ENCODE measurements at regions not wholly inside any gene's neighbourhood (a gene's known extent, or its start where the extent isn't known, plus 50 kb on each side); places are given as distances from the start of the nearest gene placed in this dataset.
A peak's percentile ranks its signal among the peaks of the same experiment; 100 is the strongest.

DNA sequence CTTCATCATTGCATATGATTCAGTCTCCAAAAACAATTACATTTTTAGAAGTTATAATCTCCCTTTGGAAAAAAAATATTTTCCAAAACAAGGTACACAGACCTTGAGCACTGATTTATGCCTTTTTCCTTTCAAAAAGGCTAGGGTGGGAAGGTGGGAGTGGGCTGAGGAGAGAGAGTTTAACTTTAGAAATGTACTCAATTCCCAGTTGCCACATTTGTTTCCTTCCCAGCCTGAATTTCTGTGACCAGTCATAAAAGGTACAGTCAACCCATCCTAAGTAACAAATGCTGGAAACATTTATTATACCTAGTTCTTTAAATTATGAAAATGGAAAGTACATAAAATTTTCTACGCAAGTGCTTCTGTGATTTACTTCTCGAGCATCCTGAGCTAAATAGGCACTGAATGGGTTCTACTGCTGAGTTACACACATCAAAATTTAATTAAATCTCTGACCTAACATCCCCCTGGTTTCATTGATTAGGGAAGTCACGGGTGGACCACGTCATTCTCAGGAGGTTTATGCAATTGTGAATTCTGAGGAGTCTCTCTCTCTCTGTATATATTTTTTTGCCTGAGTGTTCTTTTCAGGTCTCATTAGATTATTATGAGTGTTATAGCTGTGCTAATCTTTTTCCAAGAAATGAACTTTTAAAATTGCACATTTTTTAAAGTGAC is 371.8 kb downstream of the BTG1 start:
- Histone ChIP-seq H4K20me1 (ENCODE audit: low read length) (no peaks in the 10 kb centered on the region), H3K4me2 (ENCODE audit: low read length) (peak overlapping the region; percentile 58), H3K27ac (ENCODE audit: low read length) (peak overlapping the region; percentile 49), H3K9ac (ENCODE audit: low read length) (peak overlapping the region; percentile 24; the same call in 1 of the 2 replicates), H3K4me3 (ENCODE audit: low read length) (peak overlapping the region; percentile 14; the same call in 1 of the 2 replicates), H3K9me3 (ENCODE audit: low read length) (no peaks in the 10 kb centered on the region), H3F3A (ENCODE audit: low read length, unreplicated experiment) (peaks cover 8% of the 10 kb centered on the region), H3K79me2 (ENCODE audit: low read length) (no peaks in the 10 kb centered on the region), H2AFZ (ENCODE audit: low read length) (peak overlapping the region; percentile 67), H3K27me3 (ENCODE audit: low read length) (no peaks in the 10 kb centered on the region), H3K9me2 (replicated peaks; ENCODE audit: low read length) (no peaks in the 10 kb centered on the region), H3K4me1 (ENCODE audit: insufficient read depth, low read length) (peaks cover 45% of the 10 kb centered on the region), H3K36me3 (ENCODE audit: low read depth, low read length) (no peaks in the 10 kb centered on the region)
- no peak for ATAC-seq
- ChIA-PET CTCF (no interaction called here), POLR2A (ENCODE audit: unreplicated experiment) (interaction anchor here (0.5 kb wide), 1 partner anchor 38 kb away, joined by 3 read pairs; no protein-coding TSS in a partner anchor)
- TF ChIP-seq EZH2phosphoT487 (IDR thresholded peaks at IDR 0.05; ENCODE audit: borderline replicate concordance, low read length), result no peak
- no peak for TF ChIP-seq EZH2 (IDR thresholded peaks at IDR 0.05; ENCODE audit: low read length, unreplicated experiment)
- no peak for DNase-seq
- intact Hi-C loops (cut with micrococcal nuclease), result loop anchor here (10.0 kb wide), 2 partner anchors 69 to 279 kb away; no protein-coding TSS in a partner anchor
- no TSS peak for BruUV-seq (replicated peaks)

DNA sequence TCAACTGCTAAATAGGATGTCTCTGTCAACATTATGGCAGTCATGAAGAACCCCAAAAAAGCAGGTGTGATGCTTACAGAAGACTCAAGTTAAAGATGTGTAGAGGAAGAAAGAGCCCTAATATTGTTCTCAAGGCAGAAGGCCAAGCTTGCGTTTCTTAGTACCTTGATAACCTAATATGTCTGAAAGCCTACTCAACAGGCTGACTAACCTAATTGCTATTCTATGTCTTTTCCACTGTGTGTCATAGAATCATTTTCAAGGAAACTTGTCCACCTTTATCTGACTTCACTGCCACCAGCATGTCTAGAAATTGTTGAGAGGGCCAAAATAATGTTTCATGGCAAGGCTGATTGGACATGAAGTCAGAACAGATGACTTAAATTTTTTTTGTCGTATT is 373.2 kb downstream of the BTG1 start:
- TF ChIP-seq EZH2phosphoT487 (IDR thresholded peaks at IDR 0.05; ENCODE audit: borderline replicate concordance, low read length), result no peak
- no peak for TF ChIP-seq EZH2 (IDR thresholded peaks at IDR 0.05; ENCODE audit: low read length, unreplicated experiment)
- TF ChIP-seq, protein P1, sequence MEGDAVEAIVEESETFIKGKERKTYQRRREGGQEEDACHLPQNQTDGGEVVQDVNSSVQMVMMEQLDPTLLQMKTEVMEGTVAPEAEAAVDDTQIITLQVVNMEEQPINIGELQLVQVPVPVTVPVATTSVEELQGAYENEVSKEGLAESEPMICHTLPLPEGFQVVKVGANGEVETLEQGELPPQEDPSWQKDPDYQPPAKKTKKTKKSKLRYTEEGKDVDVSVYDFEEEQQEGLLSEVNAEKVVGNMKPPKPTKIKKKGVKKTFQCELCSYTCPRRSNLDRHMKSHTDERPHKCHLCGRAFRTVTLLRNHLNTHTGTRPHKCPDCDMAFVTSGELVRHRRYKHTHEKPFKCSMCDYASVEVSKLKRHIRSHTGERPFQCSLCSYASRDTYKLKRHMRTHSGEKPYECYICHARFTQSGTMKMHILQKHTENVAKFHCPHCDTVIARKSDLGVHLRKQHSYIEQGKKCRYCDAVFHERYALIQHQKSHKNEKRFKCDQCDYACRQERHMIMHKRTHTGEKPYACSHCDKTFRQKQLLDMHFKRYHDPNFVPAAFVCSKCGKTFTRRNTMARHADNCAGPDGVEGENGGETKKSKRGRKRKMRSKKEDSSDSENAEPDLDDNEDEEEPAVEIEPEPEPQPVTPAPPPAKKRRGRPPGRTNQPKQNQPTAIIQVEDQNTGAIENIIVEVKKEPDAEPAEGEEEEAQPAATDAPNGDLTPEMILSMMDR (conservative IDR thresholded peaks at IDR 0.05; ENCODE audit: low read depth, low read length), result no peak
- Histone ChIP-seq H2AFZ (ENCODE audit: low read length) (no peak overlapping the region), H3K4me1 (ENCODE audit: insufficient read depth, low read length) (peaks cover 32% of the 10 kb centered on the region), H3K9me2 (replicated peaks; ENCODE audit: low read length) (no peaks in the 10 kb centered on the region), H3K27me3 (ENCODE audit: low read length) (no peaks in the 10 kb centered on the region), H3K4me2 (ENCODE audit: low read length) (no peak overlapping the region), H3K9ac (ENCODE audit: low read length) (no peak overlapping the region), H3K4me3 (ENCODE audit: low read length) (no peak overlapping the region), H4K20me1 (ENCODE audit: low read length) (no peaks in the 10 kb centered on the region), H3F3A (ENCODE audit: low read length, unreplicated experiment) (peaks cover 8% of the 10 kb centered on the region), H3K27ac (ENCODE audit: low read length) (no peak overlapping the region), H3K79me2 (ENCODE audit: low read length) (no peaks in the 10 kb centered on the region), H3K9me3 (ENCODE audit: low read length) (no peaks in the 10 kb centered on the region), H3K36me3 (ENCODE audit: low read depth, low read length) (no peaks in the 10 kb centered on the region)
- DNase-seq (peak; percentile 26), ATAC-seq (no peak)
- ChIA-PET POLR2A (ENCODE audit: unreplicated experiment) (no interaction called here), CTCF (no interaction called here)
- no TSS peak for BruUV-seq (replicated peaks)
- intact Hi-C loops (cut with micrococcal nuclease), result loop anchor here (10.0 kb wide), 2 partner anchors 68 to 278 kb away; no protein-coding TSS in a partner anchor

DNA sequence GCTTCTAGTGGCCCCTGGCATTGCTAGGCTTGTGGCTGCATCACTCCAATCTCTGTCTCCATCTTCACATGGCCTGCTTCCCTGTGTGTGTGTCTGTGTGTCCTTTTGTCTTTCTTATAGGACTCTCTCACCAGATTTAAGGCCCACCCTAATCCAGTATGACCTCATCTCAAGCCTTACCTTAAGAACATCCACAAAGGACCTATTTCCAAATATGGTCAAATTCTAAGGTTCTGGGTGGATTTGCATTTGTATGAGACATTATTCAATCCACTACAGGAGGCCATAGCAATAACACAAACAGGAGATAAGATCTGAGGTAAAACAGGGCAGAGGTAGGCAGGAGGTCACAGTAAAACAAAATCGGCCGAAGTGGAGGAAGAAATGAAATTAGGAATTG is 375.9 kb downstream of the BTG1 start:
- H3K36me3 ChIP-seq (ENCODE audit: low read depth, low read length), result no peaks in the 10 kb centered on the region
- no peaks in the 10 kb centered on the region for H3K9me2 ChIP-seq (replicated peaks; ENCODE audit: low read length)
- H3K9ac ChIP-seq (ENCODE audit: low read length), result no peak overlapping the region
- no TSS peak for BruUV-seq (replicated peaks)
- H4K20me1 ChIP-seq (ENCODE audit: low read length), result no peaks in the 10 kb centered on the region
- TF ChIP-seq, protein P1 (conservative IDR thresholded peaks at IDR 0.05; ENCODE audit: low read depth, low read length), result no peak
- TF ChIP-seq EZH2 (IDR thresholded peaks at IDR 0.05; ENCODE audit: low read length, unreplicated experiment) (no peak), EZH2phosphoT487 (IDR thresholded peaks at IDR 0.05; ENCODE audit: borderline replicate concordance, low read length) (no peak)
- no peak overlapping the region for H3K4me2 ChIP-seq (ENCODE audit: low read length)
- intact Hi-C loops (cut with micrococcal nuclease), result loop anchor here (10.0 kb wide), 2 partner anchors 65 to 275 kb away; no protein-coding TSS in a partner anchor
- no peaks in the 10 kb centered on the region for H3K9me3 ChIP-seq (ENCODE audit: low read length)
- H3K79me2 ChIP-seq (ENCODE audit: low read length), result no peaks in the 10 kb centered on the region
- H3K27me3 ChIP-seq (ENCODE audit: low read length), result no peaks in the 10 kb centered on the region
- H3K27ac ChIP-seq (ENCODE audit: low read length), result no peak overlapping the region
- ChIA-PET CTCF (no interaction called here), POLR2A (ENCODE audit: unreplicated experiment) (no interaction called here)
- DNase-seq (no peak), ATAC-seq (no peak)
- H3F3A ChIP-seq (ENCODE audit: low read length, unreplicated experiment), result no peaks in the 10 kb centered on the region
- no peak overlapping the region for H3K4me3 ChIP-seq (ENCODE audit: low read length)
- no peak overlapping the region for H2AFZ ChIP-seq (ENCODE audit: low read length)
- peaks cover 20% of the 10 kb centered on the region for H3K4me1 ChIP-seq (ENCODE audit: insufficient read depth, low read length)

Data from PC-3 (cell line).